UCSD-AML1 (cell line): ENCODE measurements at regions not wholly inside any gene's neighbourhood (a gene's known extent, or its start where the extent isn't known, plus 50 kb on each side); places are given as distances from the start of the nearest gene placed in this dataset.

Experiments used
- DNase-seq: peaks from one replicate; lab custom pipeline; 2025; ENCODE audit not compliant: unreplicated experiment; lab: John Stamatoyannopoulos, UW

- DNase-seq, result no peak
Observed at GRCh38 chr1:38719880-38720279, 139.7 kb downstream of the RRAGC start.

GRCh38 chr1:38718031-38718430 lies 141.5 kb downstream of the RRAGC start:
- no peak for DNase-seq

GRCh38 chr1:38716229-38716628 lies 143.3 kb downstream of the RRAGC start:
- no peak for DNase-seq

- DNase-seq, result no peak
Observed at GRCh38 chr1:38715415-38715814, 144.2 kb downstream of the RRAGC start.

- DNase-seq, result no peak
Observed at GRCh38 chr1:38712046-38712445, 147.5 kb downstream of the RRAGC start.

- no peak for DNase-seq
Observed at GRCh38 chr1:38708701-38709258, 150.8 kb downstream of the RRAGC start.

- DNase-seq, result no peak
Observed at GRCh38 chr1:38701088-38701487, 158.5 kb downstream of the RRAGC start.

- no peak for DNase-seq
Observed at GRCh38 chr1:38700077-38700470, 159.5 kb downstream of the RRAGC start.

GRCh38 chr1:38699330-38700076 lies 160.1 kb downstream of the RRAGC start:
- no peak for DNase-seq

GRCh38 chr1:38697387-38697786 lies 162.2 kb downstream of the RRAGC start:
- no peak for DNase-seq

- no peak for DNase-seq
Observed at GRCh38 chr1:38696371-38696770, 163.2 kb downstream of the RRAGC start.

- no peak for DNase-seq
Observed at GRCh38 chr1:38693759-38694158, 165.8 kb downstream of the RRAGC start.

GRCh38 chr1:38693031-38693430 lies 166.5 kb downstream of the RRAGC start:
- DNase-seq, result no peak

GRCh38 chr1:38690790-38691449 lies 168.7 kb downstream of the RRAGC start:
- no peak for DNase-seq

- DNase-seq, result no peak
Observed at GRCh38 chr1:38686927-38687255, 172.7 kb downstream of the RRAGC start.

- DNase-seq, result no peak
Observed at GRCh38 chr1:38686167-38686926, 173.2 kb downstream of the RRAGC start.

- no peak for DNase-seq
Observed at GRCh38 chr1:38685388-38685787, 174.2 kb downstream of the RRAGC start.

GRCh38 chr1:38680801-38681510 lies 178.6 kb downstream of the RRAGC start:
- no peak for DNase-seq

GRCh38 chr1:38677756-38678155 lies 181.8 kb downstream of the RRAGC start:
- no peak for DNase-seq

GRCh38 chr1:38677311-38677710 lies 182.3 kb downstream of the RRAGC start:
- no peak for DNase-seq

- DNase-seq, result no peak
Observed at GRCh38 chr1:38672692-38673091, 186.9 kb downstream of the RRAGC start.
